ENCODE measurements at regions not wholly inside any gene's neighbourhood (a gene's known extent, or its start where the extent isn't known, plus 50 kb on each side); places are given as distances from the start of the nearest gene placed in this dataset.

- Histone ChIP-seq H3K4me2 (ENCODE audit: low read length) (no peak overlapping the region), H2AFZ (no peak overlapping the region), H3K36me3 (ENCODE audit: control insufficient read depth, insufficient read depth, low read length) (no peaks in the 10 kb centered on the region), H3K9ac (no peak overlapping the region), H3K4me3 (ENCODE audit: low read depth, low read length) (no peak overlapping the region), H3K9me3 (ENCODE audit: control insufficient read depth, low read length) (no peaks in the 10 kb centered on the region), H3K4me1 (no peaks in the 10 kb centered on the region), H3K79me2 (no peaks in the 10 kb centered on the region), H3K27ac (no peak overlapping the region), H3K27me3 (ENCODE audit: control insufficient read depth, insufficient read depth, low read length) (no peaks in the 10 kb centered on the region)
- TF ChIP-seq, protein P1, sequence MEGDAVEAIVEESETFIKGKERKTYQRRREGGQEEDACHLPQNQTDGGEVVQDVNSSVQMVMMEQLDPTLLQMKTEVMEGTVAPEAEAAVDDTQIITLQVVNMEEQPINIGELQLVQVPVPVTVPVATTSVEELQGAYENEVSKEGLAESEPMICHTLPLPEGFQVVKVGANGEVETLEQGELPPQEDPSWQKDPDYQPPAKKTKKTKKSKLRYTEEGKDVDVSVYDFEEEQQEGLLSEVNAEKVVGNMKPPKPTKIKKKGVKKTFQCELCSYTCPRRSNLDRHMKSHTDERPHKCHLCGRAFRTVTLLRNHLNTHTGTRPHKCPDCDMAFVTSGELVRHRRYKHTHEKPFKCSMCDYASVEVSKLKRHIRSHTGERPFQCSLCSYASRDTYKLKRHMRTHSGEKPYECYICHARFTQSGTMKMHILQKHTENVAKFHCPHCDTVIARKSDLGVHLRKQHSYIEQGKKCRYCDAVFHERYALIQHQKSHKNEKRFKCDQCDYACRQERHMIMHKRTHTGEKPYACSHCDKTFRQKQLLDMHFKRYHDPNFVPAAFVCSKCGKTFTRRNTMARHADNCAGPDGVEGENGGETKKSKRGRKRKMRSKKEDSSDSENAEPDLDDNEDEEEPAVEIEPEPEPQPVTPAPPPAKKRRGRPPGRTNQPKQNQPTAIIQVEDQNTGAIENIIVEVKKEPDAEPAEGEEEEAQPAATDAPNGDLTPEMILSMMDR (IDR thresholded peaks at IDR 0.05), result no peak
These were observed 50.2 kb upstream of the SLC44A1 start for GRCh38 chr9:105194234-105194633.

Measured in parathyroid adenoma (tissue), 2 donors.